ENCODE measurements at regions not wholly inside any gene's neighbourhood (a gene's known extent, or its start where the extent isn't known, plus 50 kb on each side); places are given as distances from the start of the nearest gene placed in this dataset.

DNA sequence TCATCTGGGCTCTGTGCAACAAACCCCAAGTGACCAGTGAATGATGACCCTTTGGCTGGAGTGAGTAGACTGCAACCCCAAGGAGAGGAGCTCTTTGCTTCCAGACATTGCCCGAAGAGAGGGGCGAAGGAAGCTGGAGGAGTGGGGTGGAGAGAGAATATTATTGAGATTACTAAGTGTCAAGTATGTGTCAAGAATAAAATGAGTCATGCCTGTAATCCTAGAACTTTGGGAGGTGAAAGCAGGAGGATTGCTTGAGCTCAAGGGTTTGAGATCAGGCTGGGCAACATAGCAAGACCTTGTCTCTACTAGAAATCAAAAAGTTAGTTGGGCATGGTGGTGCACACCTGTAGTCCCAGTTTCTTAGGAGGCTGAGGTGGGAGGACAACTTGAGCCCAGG lies 142.0 kb upstream of the CCL2 start:
- DNase-seq: no peak

- no peak for DNase-seq
Observed at GRCh38 chr17:34114174-34114573, 140.9 kb upstream of the CCL2 start.

- DNase-seq: no peak
Observed at GRCh38 chr17:34116306-34116705, 138.8 kb upstream of the CCL2 start.

- DNase-seq: no peak
Observed at GRCh38 chr17:34117332-34117731, 137.8 kb upstream of the CCL2 start.

GRCh38 chr17:34117811-34118210 lies 137.3 kb upstream of the CCL2 start:
- DNase-seq: no peak

GRCh38 chr17:34118564-34118963 lies 136.5 kb upstream of the CCL2 start:
- no peak for DNase-seq

- DNase-seq: no peak
Observed at GRCh38 chr17:34121311-34121710, 133.8 kb upstream of the CCL2 start.

DNA sequence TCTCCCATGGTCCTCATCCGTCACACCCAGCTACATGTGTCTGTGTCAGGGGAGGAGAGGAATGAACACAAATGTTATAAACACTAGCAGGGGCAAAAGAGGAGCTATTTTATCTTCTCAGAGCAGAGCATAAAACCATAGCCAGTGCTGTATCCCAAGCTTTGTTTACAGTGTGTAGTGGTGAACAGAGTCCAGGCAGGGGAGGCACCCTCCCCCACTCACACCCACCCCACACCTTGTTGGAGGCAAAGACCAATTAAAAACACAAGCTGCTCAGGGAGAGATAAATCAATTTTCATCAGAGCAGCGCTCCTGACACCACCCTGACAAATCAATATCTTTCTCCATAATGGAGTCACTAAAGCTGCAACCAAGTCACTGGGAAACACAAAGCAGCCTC lies 132.6 kb upstream of the CCL2 start:
- no peak for DNase-seq

- no peak for DNase-seq
Observed at GRCh38 chr17:34125010-34125409, 130.1 kb upstream of the CCL2 start.

DNA sequence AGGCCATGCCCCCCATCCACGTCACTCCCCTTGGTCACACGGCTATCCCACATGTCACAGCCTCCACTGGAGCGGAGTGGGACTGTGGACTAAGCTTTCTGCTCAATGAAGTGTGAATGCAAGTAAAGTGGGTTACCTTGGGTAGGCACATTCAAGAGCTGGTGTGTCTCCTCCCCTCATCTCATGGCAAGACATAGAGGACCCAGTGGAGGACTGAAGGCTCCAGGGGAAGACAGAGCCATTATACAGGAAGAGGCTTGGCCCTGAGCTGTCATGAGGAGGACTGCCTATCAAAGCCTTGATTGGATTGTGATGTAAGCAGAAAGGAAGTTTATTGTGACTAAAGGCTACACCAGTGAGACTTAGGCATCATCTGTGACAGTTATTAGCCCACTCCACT lies 129.2 kb upstream of the CCL2 start:
- DNase-seq: no peak

GRCh38 chr17:34126496-34126895 lies 128.6 kb upstream of the CCL2 start:
- DNase-seq: no peak

- no peak for DNase-seq
Observed at GRCh38 chr17:34126965-34127364, 128.1 kb upstream of the CCL2 start.

GRCh38 chr17:34130544-34130943 lies 124.5 kb upstream of the CCL2 start:
- no peak for DNase-seq

- DNase-seq: no peak
Observed at GRCh38 chr17:34131386-34131785, 123.7 kb upstream of the CCL2 start.

GRCh38 chr17:34133350-34133749 lies 121.7 kb upstream of the CCL2 start:
- DNase-seq: no peak

- no peak for DNase-seq
Observed at GRCh38 chr17:34135841-34136240, 119.2 kb upstream of the CCL2 start.

- no peak for DNase-seq
Observed at GRCh38 chr17:34140006-34140405, 115.1 kb upstream of the CCL2 start.

GRCh38 chr17:34141590-34141989 lies 113.5 kb upstream of the CCL2 start:
- no peak for DNase-seq

- DNase-seq: no peak
Observed at GRCh38 chr17:34143430-34143829, 111.7 kb upstream of the CCL2 start.

GRCh38 chr17:34146440-34147043 lies 108.5 kb upstream of the CCL2 start:
- DNase-seq: no peak

DNA sequence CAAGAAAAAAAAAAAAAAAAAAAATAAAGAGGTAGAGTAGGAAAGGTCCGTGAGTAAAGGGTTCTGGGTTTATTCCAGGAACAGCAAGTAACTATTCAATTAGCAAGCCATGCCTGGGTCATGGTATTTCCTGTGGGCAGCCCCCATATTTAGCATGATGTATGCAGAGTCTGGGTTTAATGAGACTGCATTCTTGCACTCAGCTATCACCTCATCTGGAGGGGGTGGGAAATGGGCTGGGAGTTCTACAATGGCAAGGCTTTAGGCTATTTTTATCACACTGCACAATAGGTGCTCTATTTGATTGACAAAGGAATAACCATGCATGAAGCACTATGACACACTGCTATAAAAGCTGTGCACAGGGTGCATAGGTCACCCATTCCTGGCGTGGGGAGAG lies 104.0 kb upstream of the CCL2 start:
- no peak for DNase-seq

GRCh38 chr17:34153991-34154390 lies 101.1 kb upstream of the CCL2 start:
- DNase-seq: no peak

DNA sequence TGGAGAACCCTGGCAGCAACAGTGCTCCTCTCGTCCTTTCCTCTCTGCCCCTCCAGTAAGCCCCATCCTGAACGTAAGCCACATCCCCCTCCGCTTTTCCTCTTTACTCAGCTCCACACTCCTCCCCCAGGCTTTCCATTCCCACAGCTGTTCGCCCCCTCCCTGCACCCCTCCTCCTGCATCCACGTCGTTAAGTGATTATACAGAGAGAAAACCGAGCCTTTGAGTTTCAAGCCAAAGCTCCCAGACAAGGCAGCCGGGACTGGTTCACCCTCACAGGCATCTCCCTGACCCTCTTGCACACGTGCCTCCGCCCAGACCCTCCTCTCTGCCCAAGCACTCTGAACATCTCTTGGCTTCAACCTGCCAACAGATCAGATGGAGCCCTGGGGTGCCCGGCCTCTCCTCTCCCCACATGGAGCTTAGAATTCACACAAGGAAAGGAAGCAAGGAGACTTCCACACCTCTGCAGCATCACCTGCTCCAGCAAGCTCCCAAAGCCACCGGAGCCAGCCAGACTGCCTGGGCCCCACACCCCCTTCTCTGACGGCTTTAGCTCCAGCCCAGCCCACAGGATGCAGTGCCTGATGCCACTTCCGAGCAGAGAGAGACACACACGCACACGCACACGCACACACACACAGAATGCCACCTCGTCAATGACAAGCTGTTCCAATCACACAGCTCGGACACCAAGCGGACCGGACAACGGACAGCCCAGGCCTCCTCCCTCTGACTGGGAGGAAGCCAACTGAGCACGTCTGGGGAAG lies 99.9 kb upstream of the CCL2 start:
- DNase-seq: no peak

DNA sequence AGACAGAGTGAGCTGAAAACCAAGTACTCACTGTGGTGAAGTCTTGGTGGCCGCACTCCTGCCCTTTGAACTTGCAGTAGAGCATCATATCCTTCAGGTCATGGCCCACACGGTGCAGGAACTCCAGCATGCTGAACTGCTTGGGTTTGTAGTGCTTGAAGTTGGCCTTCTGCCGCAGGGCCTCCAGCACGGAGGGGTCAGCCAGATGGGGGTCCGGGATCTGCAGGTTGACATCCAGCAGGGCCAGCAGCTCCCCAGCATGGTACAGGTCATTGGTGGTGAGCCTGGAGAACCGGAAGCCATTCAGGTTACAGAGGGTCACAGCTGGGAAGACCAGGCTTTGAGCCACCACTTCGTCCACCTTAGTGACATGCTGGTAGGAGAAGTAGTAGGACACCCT lies 99.1 kb upstream of the CCL2 start:
- DNase-seq: no peak

GRCh38 chr17:34156401-34156740 lies 98.7 kb upstream of the CCL2 start:
- no peak for DNase-seq

Data from NCI-H524 treated with DMSO at 0.1 percent for 48 hours (cell line).